H1 (cell line): ENCODE measurements at regions not wholly inside any gene's neighbourhood (a gene's known extent, or its start where the extent isn't known, plus 50 kb on each side); places are given as distances from the start of the nearest gene placed in this dataset. TPM values are rescaled to one million over a fixed set of nuclear protein-coding genes. Genes with fewer than 3 reads are reported as not detected.

Source experiments
- small RNA-seq: library from polyadenylated mRNA; stranded (forward); fragments of <200 nt; extraction: miRNeasy Mini kit (QIAGEN cat#:217004); gene quantifications from one replicate; pipeline ENCODE3, GENCODE V24; 2013; ENCODE audit not compliant: insufficient read depth

Small RNA genes lying in the stretch of these regions (small RNA-seq; reads per million reads assigned to genes)
- not detected for gene UBE2V1P10
